LoVo (cell line): ENCODE measurements at regions not wholly inside any gene's neighbourhood (a gene's known extent, or its start where the extent isn't known, plus 50 kb on each side); places are given as distances from the start of the nearest gene placed in this dataset.

ENCODE experiments used
- DNase-seq: peaks from one replicate; pipeline ENCODE4 v3.0.0-alpha.2; 2016; ENCODE audit warnings: low spot score

DNA sequence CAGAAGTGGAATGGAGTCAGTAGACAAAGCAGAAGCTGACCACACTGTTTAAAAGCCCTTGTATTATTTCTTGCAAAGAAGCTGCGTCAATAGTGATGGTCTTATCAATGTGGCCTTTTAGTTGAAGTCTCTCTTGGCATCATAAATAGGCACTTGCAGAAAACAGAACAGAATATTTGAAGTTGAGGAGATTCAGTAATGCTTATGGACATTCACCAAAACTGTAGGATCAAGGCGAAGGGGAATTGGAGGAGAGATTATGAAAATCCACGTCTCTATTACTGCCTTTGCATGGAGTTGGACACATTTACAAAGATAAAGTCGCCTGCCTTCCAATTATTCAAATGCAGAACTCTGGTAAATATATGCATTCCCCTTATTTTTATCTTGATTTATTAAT lies 1482.8 kb downstream of the EFNB2 start:
- DNase-seq, result no peak

DNA sequence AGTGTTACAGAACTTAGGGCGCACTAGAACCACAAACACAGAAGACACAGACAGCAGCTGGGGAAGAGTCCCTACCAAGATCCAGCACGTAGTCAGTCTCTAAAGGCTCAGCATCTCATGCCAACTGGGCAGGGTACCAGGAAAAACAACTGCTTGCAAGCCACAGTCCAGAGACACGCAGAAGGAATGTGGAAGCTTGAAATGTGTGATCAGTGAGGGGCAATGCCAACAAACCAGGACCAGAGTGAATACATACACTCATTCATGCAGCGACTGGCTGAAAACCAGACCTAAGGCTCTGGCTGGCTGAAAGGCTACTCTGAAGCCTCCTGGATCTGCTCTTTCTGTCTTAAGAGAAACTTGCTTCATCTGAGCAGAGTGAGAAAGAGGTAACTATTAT lies 1484.8 kb downstream of the EFNB2 start:
- DNase-seq, result no peak

DNA sequence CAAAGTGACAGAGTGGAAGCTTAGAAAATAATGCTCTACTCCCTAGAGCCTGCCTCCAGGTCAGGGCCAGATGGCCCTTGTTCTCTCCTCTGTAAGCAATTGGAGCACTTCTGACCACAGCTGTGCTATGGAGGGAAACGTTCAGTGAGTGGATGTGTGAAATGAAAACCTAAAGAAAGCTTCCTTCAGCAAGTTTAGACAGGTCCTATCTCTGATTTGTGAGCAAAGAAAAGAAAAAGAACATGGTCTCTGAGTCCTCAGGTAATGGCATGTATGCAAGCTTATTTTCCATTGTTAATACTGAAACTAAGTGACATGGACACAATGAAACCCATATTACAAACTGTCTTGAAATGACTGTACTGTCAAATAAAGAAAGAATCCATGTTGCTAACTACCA lies 1486.8 kb downstream of the EFNB2 start:
- DNase-seq, result no peak

DNA sequence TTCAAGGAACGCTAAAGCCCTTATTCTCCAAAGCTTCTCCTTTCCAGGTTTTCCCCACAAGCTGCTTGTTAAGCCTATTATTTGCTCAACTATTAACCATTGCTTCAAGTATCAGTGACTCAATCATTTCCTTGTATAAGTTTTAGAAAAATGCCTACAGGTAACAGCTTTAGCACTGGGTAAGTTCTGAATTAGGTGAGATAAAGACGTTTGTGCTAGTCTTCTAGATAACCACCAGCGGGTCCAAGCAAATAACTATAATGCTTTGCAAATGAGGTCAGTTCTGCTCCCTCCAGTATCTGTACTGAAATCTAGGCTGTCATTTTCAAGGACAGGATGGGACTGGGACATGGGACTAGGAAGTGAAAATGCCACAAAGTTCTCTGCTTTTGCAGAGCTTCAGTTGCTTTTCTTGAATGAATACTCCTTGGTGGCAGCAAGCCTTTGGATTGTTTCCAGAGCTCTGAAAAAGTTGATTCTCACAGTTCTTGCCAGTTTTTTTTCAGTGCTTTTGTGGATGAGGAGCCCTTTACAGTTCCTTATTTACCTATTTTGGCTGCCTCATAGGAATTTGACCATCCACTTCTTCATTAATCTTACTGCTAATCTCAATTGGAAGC lies 1487.7 kb downstream of the EFNB2 start:
- DNase-seq, result no peak

DNA sequence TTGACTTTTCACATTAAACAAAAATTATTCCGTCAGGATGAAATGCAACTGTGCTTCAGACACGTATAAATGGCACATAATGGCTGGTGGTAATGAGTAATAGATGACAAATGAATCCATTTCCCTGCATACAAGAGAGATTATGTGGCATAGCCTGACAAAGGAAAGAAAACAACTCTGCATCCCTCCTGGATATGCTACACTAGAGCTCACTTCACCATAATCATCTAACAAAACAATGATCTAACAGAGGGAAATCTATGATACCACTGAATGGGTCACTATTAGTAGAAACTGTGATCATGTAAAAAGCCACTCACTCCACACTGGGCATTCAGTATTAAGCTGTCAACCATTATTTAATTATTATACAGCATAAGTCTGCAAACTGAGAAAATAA lies 1498.4 kb downstream of the EFNB2 start:
- no peak for DNase-seq

DNA sequence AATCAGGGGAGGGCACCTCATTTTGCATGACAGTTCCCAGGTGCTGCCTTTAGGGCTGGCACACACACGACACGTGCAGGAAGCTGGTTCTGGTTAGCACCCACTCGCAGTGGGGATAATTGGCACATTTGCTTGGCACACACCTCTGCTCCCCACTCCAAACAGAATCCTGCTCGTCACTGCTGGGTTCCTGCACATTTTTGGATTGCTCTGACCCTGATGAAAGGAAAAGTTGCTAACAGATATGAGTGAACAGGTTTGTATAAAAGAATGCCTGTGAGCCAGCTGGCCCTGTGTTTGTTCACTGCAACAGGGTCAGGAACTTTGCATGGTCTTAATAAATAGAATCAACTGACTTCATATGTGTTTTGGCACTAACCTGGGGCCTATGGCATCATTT lies 1500.4 kb downstream of the EFNB2 start:
- DNase-seq, result no peak

DNA sequence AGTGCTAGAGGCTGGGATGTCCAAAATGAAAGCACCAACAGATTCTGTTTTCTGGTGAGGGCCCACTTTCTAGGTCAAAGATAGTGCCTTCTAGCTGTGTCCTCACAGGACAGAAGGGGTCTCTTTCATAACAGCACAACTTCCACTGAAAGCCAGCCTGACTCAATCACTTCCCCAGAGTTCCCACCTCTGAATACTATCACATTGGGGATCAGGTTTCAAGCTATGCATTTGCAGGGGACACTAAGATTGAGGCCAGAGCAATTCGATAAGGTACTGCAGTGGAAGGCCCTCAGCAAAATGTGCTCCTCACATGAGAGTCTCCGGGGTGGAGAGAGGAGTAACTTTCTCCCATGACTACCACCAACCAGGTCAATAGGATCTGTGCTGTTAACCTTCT lies 1501.5 kb downstream of the EFNB2 start:
- no peak for DNase-seq

DNA sequence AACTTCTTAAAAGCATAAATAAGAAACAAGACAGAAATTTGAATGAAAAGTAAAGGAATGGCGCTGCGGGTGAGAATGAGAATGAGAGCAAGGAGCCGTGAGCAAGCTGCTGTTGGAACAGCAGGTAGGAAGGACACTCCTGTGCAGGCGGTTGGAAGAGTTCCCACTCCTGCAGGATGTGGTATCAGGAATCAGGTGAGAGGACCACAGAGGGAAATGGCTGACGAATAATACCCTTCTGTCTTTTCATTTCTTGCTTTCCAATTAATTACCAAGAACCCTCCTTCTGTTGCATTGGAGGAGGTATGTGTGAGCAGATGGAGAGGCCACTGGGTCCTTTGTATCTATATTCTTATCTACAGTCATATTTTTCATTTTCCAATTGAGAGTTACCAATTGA lies 1504.2 kb downstream of the EFNB2 start:
- DNase-seq, result no peak

DNA sequence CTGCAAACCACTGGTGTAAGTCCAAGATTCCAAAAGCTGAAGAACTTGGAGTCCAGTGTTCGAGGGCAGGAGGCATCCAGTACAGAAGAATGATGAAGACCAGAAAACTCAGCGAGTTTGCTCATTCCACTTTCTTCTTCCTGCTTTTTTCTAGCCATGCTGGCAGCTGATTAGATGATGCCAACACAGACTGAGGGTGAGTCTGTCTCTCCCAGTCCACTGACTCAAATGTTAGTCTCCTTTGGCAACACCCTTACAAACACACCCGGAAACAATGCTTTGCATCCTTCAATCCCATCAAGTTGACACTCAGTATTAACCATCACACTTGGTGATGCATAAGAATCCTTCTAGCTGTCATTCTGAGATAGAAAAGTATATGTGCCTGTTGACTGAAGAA lies 1504.6 kb downstream of the EFNB2 start:
- DNase-seq, result no peak

DNA sequence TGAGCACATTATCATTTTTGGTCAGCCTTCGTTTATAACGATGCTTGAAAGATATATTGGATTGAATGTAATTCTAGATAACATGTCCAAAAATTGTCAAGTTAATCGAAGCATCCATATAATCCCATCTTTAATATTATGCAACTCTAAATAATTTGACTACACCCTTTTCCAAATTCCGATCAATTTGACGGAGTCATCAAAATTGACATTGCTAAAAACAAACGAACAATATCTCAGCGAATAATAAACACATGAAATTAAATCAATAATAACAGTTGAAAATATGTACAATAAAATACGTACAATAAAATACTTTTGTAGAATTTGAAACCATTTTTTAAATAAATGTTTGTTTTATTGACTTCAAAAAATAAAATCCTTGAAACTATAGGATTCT lies 1516.4 kb downstream of the EFNB2 start:
- no peak for DNase-seq

DNA sequence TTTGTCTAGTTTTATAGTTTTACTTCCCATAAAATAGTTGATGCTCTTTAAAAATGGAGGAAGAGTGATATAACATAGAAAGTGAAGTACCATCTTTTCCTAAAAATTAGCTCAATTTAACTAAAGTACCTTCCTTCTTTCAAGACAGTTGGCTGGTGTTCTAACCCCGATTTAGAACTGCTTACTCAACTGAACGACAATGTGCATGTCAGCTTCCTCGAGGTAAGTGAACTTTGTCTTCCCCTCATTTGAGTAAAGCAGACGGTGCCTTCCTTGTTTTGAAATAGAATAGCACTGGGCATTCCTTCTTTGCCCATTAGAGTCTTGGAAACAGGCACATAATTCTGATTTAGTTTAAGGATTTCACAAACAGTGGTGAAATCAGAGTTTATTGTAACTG lies 1519.2 kb downstream of the EFNB2 start:
- no peak for DNase-seq

DNA sequence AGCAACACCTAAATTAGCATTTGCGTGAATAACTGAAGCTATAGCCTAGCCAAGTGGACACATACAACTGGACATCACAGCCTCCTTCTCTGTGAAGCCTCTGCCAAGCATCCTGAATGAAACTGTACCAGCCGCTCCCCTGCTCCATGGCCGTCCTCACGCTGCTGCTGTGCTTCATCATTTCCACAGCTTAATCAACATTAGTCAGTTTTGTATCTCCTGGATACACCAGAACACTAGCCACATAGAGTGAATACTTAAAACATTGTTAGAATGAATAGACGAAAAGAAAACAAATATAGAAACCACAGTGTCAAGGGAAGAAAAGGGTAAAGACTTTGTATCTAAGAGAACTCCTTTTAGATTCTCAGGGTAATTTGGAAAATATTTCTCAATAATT lies 1526.9 kb downstream of the EFNB2 start:
- no peak for DNase-seq

DNA sequence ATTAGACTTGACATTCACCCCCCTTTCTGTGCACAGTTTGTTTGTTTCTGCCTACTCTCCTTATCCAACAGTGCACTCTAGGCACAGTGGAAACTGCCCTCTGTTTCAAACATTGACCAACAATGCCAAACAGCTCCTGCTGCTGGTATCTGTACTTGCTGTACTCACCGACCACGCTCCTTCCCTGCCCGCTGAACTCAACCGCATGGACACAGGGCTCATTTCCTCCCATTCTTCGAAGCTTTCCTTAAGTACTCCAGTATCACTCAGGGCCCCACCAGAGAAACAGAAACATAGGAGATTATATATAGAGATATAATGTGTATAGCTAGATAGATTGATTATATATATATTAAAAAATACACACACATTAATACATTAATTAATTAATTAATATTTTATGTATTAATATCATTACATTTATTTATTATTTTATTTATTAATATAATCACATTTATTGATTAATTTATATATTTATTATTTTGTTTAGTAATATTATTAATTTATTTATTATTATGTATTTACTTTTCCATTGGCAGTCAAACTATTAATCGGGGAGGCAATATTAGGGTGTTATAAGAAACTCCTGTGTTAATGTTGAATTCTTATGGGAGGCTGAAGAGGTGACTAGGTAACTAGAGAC lies 1528.2 kb downstream of the EFNB2 start:
- DNase-seq, result no peak

DNA sequence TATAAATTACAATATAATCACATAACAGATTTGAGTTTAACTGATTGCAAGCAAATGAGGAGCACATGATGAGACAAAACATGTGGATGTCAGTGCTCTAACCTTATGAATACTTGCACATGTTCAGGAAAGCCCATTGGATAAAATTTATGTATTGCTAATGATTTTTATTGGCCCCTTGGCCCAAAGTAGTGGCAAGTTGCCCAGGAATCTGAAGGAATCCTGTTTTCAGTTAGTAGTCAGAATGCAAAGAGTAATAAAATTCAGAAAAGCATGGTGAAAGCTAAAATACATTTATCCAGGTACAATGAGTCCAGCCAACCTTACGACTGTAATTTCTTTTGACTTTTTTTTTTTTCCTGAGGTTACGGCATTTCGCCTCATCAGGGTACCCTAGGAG lies 1539.4 kb downstream of the EFNB2 start:
- no peak for DNase-seq

DNA sequence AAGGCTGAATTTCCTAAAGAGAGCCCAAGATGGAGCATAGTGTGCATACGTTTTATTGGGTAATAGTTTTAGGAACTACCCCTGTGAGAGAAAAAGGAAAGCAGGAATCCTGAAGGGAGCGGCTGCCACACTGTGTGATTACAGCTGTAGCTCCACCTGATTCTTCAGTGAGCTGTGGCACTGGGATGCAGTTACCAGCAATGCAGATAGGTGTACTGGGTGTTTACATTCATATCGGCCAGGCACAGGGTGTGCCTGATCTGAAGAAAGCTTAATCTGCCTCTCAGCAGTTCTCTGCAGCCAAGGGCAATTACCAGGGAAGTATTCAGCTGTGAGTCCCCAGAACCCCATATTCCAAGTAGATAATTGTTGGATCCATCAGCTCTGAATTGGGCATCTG lies 1541.8 kb downstream of the EFNB2 start:
- DNase-seq, result no peak

DNA sequence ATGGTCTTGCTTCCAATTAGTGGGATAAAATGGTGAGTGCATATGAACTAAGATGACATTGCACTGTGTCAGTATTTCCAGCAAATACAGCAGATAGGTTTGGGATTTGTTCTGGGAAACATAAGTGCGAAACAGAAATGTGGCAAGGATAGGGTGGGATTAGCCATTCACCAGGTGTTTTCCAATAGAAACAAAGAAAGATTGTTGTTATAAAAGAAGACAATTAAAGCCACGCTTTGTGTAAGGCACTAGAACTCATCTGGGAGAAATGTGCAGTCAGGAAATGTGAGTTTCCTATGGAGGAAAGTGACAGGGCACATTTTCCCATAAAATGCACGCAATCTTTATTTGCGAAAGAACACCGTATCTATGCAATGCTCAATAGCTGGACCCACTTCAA lies 1547.8 kb downstream of the EFNB2 start:
- DNase-seq, result no peak

DNA sequence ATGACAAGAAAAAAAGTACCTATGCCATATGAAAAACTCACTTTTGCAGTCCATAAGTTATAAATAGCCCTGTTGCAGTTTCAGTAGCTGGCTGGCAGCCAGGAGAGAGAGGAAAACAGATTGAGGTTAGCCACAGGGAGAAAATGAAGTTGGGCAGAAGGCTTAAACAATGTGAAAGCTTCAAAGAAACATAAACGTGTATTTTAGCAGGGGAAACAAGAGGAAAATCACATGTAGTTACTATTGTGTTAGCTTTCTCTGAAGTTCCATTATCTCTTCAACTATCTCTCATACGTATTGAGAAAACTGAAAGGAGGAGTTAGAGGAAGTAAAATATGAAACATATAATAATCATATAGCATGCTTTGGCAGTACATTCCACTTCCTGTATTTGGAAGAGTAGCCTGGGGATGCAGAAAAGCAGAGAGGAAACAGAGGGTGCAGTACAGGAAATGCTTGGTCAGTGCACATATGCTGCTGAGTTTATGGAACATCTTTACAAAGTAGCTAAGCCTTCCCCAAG lies 1551.1 kb downstream of the EFNB2 start:
- DNase-seq, result no peak

DNA sequence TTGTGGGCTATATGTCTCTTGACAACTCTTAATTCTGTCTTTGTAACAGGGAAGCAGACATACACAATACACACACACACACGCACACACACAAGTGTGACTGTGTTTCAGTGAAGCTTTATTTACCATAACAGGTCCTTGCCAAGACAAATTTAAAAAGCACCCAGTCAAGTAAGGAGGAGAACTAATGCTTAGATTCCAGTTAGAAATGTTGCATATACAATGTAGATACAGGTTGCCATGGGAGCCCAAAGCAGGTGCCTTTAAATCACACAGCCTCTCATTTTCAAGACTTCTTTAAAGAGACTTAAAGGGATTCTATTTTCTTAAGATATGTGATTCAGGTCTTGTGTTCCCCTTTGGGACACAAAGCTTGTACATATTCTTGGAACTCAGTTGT lies 1551.9 kb downstream of the EFNB2 start:
- no peak for DNase-seq

DNA sequence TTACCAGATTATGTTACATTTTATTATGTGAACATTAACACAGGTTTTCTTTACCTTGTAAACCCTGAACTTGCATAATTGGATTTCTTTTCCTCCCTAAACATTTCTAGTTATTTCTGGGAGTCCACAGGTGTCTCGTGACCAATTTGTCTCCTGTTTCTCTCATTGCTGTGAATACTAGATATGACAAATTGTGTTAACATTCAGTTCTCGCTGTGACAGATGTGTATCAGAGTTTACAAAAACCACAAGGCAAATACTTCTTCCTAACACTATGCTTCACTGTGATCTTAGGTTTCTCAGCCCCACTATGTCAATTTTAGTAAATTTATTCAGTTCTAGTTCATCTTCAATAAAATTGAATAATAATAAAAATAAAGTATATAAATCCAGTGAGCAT lies 1554.9 kb downstream of the EFNB2 start:
- no peak for DNase-seq

DNA sequence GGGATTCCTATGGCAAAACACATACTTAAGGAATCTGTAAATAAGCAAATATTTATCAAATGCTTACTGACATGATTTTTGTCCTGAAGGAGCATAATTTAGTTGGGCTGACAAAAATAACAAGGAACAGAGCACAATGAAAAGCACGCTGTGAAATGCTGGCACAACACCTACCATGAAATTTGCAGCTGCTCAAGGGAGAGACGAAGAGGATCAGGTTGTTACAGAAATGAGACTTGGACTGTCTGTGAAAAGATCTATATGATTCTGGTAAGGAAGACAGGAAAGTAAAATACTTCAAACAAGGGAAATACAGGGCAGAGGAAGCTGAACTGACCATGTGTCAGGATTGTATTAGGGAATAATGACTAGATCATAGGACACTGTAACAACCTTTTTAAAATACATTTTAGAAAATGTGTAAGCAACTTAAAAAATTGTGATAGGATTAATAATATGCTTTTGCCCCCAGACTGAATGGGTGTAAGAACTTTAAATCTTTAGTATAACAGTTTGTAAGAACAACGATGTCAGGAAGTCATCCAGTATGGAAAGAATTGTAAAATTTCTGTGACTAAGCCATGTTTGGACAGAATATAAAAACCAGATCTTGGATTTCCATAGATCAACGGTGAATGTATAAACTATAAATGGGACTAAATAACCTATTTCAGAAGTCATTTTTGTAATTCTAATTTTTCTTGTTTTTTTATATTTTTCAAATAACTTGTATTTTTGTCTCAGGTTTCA lies 1556.0 kb downstream of the EFNB2 start:
- no peak for DNase-seq

DNA sequence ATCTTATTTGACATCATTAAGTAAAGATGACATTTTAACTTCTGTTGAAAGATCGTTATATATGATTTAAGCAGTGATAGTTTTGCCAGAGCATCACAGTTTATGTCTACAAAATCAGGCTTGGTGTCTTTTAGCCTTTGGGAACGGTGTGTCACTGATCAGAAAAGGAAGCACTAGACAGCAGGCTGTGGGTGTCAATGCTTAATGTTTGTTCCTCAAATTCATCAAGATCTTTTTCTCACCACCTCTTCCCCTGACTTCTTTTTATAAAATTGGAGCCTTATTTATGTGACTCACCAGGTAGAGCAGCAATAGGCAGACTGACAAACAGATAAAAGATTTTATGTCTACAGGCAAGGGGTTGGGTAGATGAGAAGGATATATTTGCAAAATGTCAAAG lies 1558.5 kb downstream of the EFNB2 start:
- no peak for DNase-seq

DNA sequence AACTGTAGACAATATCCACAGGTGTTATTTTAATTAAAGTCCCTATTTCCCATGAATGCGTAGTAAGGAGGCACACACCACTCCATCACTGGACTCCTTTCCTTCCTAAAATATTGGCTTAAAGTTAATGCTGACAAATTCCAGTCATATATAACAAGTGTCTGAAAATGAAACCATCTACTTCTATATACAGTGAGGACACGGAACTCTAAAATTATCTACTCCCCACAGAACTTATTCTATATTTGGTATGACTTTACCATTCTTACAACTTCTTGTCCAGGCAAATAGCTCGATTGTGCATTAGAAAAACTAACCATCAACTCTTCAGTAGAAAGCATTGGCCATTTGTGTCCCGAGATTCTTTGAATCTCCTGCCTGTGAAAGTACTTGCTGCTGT lies 1560.2 kb downstream of the EFNB2 start:
- DNase-seq, result no peak

DNA sequence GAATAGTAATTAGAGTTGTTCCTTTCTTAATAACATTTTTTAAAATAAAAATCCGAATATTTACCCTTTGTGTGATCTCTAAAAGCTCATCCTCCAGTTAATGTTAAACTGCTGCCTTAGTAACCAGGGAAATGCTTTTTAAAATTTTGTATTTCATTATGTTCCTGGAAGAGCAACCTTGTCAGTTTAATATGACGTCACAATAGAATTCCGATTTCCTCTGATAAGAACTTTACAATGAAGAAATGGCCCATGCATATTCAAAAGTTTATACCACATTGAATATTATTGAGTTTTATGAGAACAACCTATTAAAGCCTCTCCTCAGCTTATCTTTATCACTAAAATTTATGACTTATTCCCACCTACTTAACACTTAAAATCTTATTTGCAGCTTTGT lies 1566.6 kb downstream of the EFNB2 start:
- no peak for DNase-seq
